Osteoblast (primary cell): ENCODE measurements at regions not wholly inside any gene's neighbourhood (a gene's known extent, or its start where the extent isn't known, plus 50 kb on each side); places are given as distances from the start of the nearest gene placed in this dataset.
A peak's percentile ranks its signal among the peaks of the same experiment; 100 is the strongest.

Experiments used
- DNase-seq: peaks from one replicate; pipeline ENCODE4 v3.0.0; 2011; ENCODE audit warnings: low spot score, mixed read lengths; ENCODE audit not compliant: insufficient read length; ENCODE audit errors: missing footprints
- H2AFZ ChIP-seq: 2 replicates; pipeline ENCODE4 v1.6.0; 2011; ENCODE audit warnings: mild to moderate bottlenecking, low read length
- H3K27ac ChIP-seq: 2 replicates; pipeline ENCODE4 v1.5.1; 2011; ENCODE audit warnings: mild to moderate bottlenecking, low read depth, low read length, moderate library complexity
- H3K27me3 ChIP-seq: 2 replicates; pipeline ENCODE4 v1.6.0; 2012; ENCODE audit warnings: mild to moderate bottlenecking, control low read depth, inconsistent platforms, low read length, moderate library complexity; ENCODE audit not compliant: insufficient read depth
- H3K36me3 ChIP-seq: 2 replicates; pipeline ENCODE4 v1.5.1; 2011; ENCODE audit warnings: mild to moderate bottlenecking, low read length, control low read depth, moderate library complexity; ENCODE audit not compliant: insufficient read depth
- H3K4me1 ChIP-seq: 2 replicates; pipeline ENCODE4 v1.5.1; 2011; ENCODE audit warnings: mild to moderate bottlenecking, low read length, control low read depth, moderate library complexity; ENCODE audit not compliant: insufficient read depth
- H3K4me2 ChIP-seq: 2 replicates; pipeline ENCODE4 v1.6.0; 2011; ENCODE audit warnings: mild to moderate bottlenecking, low read length; ENCODE audit not compliant: insufficient read depth
- H3K4me3 ChIP-seq: fragments of 200-600 bp; sonication (generic); 3 replicates; pipeline ENCODE4 v1.5.1; 2012; ENCODE audit warnings: mild to moderate bottlenecking, low read length, inconsistent platforms; ENCODE audit not compliant: insufficient read depth
- H3K79me2 ChIP-seq: 2 replicates; pipeline ENCODE4 v1.6.0; 2012; ENCODE audit warnings: mild to moderate bottlenecking, low read length, control low read depth, inconsistent platforms; ENCODE audit not compliant: insufficient read depth
- H3K9me3 ChIP-seq: 2 replicates; pipeline ENCODE4 v1.5.1; 2011; ENCODE audit warnings: low read depth, low read length, control low read depth
- H4K20me1 ChIP-seq: 2 replicates; pipeline ENCODE4 v1.6.0; 2012; ENCODE audit warnings: mild to moderate bottlenecking, low read length, control low read depth; ENCODE audit not compliant: insufficient read depth
- CTCF ChIP-seq: IDR thresholded peaks from 2 replicates; pipeline ENCODE4 v1.5.1; 2011; ENCODE audit warnings: mild to moderate bottlenecking, low read depth, low read length, moderate library complexity; ENCODE audit errors: extremely low read depth

GRCh38 chr2:217340899-217341298 is 481.0 kb upstream of the TNP1 start:
- TF ChIP-seq CTCF, result no peak
- no peaks in the 10 kb centered on the region for H3K4me1 ChIP-seq
- no peak overlapping the region for H2AFZ ChIP-seq
- DNase-seq, result no peak
- no peak overlapping the region for H3K4me2 ChIP-seq
- no peaks in the 10 kb centered on the region for H4K20me1 ChIP-seq
- H3K9me3 ChIP-seq, result no peaks in the 10 kb centered on the region
- H3K27ac ChIP-seq, result no peak overlapping the region
- H3K27me3 ChIP-seq, result no peaks in the 10 kb centered on the region
- H3K79me2 ChIP-seq, result no peaks in the 10 kb centered on the region
- no peak overlapping the region for H3K4me3 ChIP-seq
- H3K36me3 ChIP-seq, result no peaks in the 10 kb centered on the region

DNA sequence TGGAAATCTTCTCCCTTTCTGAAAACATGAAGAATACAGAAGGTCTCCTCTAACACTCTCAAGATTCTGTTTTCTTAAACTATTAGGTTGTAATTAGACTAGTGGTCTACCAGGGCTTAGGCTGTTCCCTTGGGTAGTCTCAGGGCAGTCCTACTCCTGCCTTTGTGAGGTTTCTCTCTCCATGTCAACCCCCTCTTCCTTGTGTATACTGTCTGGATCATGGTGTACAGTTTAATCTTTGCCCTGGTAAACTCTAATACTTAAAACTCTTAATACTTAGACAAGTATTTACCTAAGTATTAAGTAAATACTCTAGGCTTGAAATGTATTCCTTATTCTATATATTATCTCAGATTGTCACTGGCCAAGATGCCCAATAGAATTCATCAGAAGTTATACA is 480.3 kb upstream of the TNP1 start:
- Histone ChIP-seq H4K20me1 (no peaks in the 10 kb centered on the region), H3K27ac (no peak overlapping the region), H3K27me3 (no peaks in the 10 kb centered on the region), H3K79me2 (no peaks in the 10 kb centered on the region), H3K9me3 (no peaks in the 10 kb centered on the region), H3K36me3 (no peaks in the 10 kb centered on the region), H3K4me2 (no peak overlapping the region), H2AFZ (no peak overlapping the region), H3K4me1 (no peaks in the 10 kb centered on the region), H3K4me3 (no peak overlapping the region)
- no peak for DNase-seq
- no peak for TF ChIP-seq CTCF

GRCh38 chr2:217339753-217340152 is 479.9 kb upstream of the TNP1 start:
- no peaks in the 10 kb centered on the region for H4K20me1 ChIP-seq
- no peaks in the 10 kb centered on the region for H3K27me3 ChIP-seq
- H3K36me3 ChIP-seq, result no peaks in the 10 kb centered on the region
- TF ChIP-seq CTCF, result no peak
- no peaks in the 10 kb centered on the region for H3K4me1 ChIP-seq
- H3K4me3 ChIP-seq, result no peak overlapping the region
- H2AFZ ChIP-seq, result no peak overlapping the region
- H3K79me2 ChIP-seq, result no peaks in the 10 kb centered on the region
- H3K27ac ChIP-seq, result no peak overlapping the region
- H3K9me3 ChIP-seq, result no peaks in the 10 kb centered on the region
- no peak for DNase-seq
- no peak overlapping the region for H3K4me2 ChIP-seq

GRCh38 chr2:217338306-217338916 is 478.5 kb upstream of the TNP1 start:
- no peaks in the 10 kb centered on the region for H3K36me3 ChIP-seq
- no peak overlapping the region for H3K4me2 ChIP-seq
- H3K27me3 ChIP-seq, result no peaks in the 10 kb centered on the region
- no peaks in the 10 kb centered on the region for H3K4me1 ChIP-seq
- H2AFZ ChIP-seq, result no peak overlapping the region
- H3K9me3 ChIP-seq, result no peaks in the 10 kb centered on the region
- no peaks in the 10 kb centered on the region for H4K20me1 ChIP-seq
- TF ChIP-seq CTCF, result no peak
- no peak overlapping the region for H3K4me3 ChIP-seq
- no peak overlapping the region for H3K27ac ChIP-seq
- DNase-seq, result peak; percentile 53
- H3K79me2 ChIP-seq, result no peaks in the 10 kb centered on the region
